ENCODE measurements at regions not wholly inside any gene's neighbourhood (a gene's known extent, or its start where the extent isn't known, plus 50 kb on each side); places are given as distances from the start of the nearest gene placed in this dataset.
"Not testable (repeated sequence)": the region's sequence is repeated elsewhere in the genome, so short reads cannot be mapped to it uniquely, and the experiment has no call there.

DNA sequence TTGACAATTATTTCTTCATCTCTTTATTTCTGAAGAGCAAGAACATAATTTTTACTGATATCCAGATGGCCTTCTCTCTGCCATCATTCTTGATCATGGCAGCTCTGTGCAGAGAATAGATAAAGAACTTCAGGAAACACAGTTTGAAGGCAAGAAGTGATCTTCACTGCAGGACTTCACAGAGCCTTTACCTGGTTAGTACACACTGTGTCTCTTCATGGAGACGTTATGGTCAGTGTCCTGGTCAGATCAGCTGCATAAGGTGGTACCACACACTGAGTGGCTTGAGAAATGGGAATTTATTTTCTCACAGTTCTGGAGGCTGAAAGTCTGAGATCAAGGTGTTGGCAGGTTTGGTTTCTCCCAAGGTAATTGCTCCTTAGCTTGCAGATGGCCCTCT is 129.5 kb downstream of the UTP18 start:
- no peak for DNase-seq

DNA sequence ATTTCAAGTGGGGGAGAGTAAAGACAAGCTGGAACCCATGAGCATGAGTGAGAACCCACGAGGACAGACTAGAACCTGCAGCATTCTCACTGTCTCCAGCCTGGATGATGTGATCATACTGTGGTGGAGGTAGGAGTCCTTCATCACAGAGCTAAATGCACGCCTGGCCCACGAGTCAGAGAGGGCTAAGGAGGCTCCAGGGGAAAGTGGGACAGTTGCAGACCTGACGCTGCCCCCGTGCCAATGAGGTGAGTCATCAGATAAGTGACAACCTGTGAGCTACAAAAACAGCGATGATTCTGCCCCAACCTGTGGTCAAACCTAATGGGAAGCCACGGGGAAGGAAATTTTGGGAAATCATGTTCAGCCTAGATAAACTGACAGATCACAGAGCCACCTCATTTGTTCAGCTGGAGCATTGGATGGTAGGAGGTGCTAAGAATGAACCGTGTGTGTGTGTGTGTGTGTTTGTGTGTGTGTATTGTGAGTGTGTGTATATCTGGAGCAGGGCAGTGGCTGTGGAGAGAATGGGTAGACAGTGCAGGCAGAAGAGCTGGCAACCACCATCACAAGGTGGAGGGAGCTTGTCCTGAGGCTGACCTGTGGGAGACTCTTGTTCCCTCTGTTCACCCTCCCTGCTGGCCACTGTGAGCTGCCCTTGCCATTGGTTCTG is 131.8 kb downstream of the UTP18 start:
- no peak for DNase-seq

DNA sequence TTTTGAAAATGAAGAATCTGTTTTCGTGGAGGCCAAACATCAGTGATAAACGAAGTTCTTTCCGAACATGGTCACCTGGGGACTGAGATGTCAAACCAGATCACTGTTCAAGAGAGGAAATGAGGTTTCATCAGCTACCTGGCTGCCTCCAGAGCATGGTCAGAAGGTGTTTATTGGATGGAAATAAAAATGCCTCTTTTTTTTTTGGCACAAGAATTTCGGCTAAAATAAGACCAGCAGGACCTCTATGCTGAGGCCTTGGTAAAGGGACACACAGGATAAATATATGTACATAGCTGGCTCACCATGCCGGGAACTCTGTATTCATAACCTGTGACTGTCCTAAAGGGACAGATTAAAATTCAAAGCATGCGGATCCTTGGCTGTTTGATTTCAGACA is 135.3 kb downstream of the UTP18 start:
- DNase-seq, result no peak

DNA sequence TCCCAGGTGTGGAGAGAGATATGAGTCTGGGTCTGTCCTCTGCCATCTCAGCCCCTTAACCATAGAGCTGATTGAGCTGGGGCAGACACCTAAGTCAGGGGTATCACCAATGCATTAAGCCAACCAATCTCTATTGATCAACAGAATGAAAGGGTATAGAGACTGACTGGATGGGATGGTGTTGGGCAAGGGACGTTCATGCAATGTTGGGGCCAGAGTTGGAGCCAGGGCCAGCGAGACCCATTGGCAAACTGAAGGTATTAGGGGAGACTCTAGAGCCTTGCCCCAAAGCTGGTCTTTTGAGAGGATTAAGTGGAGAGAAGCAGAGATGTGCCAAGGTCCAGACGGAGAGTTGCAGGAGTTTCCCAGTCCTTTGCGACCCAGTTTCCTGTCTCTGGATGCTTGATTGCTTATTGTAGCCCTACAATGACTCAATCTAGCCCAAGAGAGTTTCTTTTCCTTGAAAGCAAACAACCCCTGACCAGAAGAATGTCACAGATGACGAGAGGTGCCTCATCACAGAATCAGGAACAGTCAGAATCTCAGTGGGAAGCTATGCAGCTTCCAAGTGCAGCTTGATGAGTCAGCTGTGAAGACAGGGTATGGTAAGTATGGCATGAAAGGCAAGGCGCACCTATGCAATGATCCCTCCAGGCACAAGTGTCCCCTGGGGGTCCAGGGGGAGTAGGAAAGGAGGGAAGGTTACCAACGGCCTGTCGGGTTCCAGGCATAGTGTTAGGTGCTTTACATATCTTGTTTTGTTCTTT is 137.2 kb downstream of the UTP18 start:
- DNase-seq, result no peak

DNA sequence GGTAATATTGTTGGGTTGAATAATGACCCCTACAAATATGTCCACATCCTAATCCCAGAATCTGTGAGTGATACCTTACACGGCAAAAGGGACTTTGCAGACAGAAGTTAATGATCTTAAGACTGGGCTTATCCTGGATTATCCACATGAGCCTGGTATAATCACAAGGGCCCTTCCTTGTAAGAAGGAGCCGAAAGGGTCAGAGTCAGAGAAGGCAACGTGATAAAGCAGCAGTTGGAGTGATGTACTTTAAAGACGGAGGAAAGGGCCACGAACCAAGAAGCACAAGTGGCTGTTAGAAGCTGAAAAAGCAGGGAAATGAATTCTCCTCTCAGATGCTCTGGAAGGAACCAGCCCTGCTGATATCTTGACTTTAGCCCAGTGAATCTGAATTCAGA is 137.8 kb downstream of the UTP18 start:
- no peak for DNase-seq

DNA sequence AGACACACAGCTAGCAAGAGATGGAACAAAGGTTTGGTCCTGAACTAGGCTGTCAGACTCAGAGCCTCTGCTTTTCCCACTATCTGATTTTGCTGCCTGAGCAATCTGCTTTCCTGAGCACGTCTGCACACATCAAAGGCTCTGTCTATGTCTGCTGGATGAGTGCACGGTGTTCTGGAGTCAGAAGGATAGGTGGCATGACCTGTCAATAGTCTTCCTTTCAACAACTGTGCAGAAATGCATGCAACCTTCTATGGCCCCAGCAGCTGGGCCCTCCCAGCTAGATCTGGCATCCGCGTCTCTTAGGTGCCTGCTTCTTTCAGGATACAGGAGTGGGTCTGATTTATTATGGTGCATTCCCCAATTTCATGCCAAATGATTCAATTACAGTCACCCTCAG is 138.3 kb downstream of the UTP18 start:
- DNase-seq, result no peak

DNA sequence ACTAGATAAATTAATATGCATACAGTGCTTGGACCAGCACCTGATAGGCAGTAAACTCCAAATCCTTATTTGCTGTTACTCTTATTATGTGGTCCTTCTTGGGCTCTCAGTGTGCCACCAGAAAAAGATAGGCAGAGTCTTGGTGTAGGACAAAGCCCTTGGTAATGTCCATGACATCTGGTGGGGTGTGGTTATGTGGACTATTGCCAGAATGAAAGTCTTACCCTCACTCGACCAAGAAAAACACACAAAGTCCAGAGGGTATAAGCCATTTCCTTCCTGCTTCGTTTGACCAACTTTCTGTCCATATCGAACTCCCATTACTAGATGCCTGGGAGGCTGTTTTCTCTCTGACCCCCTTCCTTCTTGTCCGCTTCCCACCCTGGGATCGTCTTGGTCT is 140.9 kb downstream of the UTP18 start:
- no peak for DNase-seq

DNA sequence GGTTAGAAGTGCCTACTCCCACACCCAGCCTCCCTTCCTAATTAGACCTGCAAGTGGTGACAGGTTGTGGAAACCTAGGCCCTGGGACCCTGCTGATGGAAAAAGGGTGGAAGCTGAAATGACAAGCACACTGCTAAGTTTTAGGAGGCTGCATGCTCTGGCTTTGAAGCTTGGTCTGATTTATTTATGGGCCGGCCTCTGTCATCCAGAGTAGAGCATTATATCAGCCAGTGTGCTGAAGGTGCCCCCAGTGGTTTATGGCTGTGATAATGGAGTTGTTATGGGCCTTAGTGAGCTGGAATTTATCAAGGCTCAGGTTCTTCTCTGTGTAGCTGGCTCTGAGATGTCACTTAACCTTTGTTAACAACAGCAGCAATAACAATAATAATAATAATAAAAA is 142.6 kb downstream of the UTP18 start:
- DNase-seq, result no peak

DNA sequence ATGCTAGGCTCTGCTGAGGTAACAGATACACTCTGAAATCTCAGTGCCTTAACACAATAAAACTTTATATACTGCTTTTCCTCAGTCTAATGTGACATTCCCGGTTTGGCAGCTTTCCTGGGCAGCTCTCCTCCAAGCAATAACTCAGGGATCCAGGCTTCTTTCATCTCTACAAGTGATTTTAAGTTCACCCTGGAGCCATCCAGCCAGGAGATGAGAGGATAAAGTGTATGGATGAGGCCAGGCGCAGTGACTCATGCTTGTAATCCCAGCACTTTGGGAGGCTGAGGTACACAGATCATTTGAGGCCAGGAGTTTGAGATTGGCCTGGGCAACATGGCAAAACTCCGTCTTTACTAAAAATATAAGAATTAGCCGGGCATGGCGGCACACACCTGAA is 147.2 kb downstream of the UTP18 start:
- DNase-seq, result no peak

DNA sequence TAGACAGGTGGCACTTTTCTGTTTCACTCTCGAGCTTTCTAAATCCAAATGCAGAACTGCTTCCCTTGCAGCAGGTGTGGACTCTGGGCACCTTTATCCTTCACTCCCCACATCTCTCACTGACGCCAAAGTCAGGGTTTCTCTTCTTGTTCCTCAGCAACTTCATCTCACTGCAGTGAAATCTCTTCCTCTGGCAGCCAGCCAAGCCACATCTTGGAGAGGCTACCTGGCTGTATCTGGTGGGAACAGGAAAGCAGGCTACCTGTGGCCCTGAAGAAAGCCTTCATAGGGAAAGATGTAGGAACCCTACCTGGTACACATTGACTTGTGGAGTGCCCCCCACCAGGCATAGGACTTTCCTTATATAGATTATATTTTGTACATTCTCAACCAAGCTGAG is 159.1 kb downstream of the UTP18 start:
- DNase-seq, result no peak

DNA sequence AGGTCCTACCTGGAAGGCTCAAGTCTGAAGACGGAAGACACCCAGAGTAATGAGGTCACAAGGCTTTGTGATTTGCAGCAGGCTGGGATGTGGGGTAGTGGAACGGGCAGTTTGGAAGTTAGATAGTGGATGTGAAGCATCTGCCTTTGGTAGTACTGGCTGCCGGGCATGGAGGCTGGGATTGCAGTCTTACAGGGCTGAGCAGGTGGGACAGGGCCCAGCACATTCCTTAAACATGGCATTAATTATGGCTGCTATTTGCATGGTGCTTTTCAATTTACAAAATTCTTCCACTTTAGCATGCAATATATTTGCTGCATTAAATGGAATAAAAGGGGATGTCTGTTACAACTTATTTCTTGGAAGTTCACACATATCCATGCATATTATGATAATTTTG is 161.2 kb downstream of the UTP18 start:
- no peak for DNase-seq

DNA sequence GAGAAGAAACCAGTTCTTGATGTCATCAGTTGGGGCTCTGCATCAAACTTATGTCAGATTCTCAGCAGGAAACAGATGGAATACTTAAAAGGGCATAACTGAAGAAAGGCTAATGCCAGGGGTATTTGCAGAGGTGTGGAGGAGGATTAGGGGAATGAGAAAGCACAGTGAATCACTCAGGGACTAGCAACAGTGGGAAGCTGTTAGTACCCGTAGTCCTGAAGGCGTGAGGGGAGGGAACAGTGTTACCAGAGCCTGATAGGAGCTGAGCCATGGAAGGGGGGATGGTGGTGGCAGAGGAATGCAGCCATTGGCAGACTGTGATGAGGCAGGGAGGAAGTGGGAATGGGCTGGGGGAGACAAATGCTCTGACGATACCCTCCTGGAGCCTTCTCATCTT is 162.3 kb downstream of the UTP18 start:
- DNase-seq, result no peak

DNA sequence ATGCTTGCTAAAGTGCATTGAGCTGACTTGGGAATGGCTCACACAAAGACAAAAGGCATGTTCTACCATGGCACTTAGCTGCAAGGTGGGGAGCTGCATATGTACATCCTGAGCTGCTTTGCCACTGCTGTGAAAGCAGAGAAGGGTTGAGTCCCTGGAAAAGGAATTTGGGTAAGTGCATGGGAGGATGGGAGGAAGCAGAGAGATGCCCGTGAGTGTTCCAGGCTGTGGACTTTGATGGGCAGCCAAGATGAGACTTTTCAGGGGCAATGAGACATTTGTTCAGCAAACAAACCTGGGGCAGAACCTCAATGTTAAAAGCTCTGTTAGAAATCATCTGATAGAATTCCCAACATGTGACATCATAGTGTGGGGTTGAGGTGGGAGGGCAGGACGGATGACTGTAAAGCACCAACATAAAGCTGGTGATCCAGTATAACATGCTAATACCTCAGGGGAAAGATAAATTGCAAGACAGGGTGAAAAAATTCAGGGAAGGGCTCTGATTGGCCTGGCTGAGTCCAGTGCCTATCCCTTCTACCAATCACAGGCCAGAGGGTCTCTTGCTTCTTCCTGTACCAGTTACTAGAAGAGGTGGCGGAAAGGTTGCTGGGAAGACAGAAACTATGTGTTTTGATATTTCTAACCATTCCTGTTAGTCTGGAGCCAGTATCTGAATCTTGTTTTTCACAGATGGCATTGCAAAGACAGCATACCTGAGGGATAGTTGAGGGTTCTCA is 163.2 kb downstream of the UTP18 start:
- DNase-seq, result no peak

DNA sequence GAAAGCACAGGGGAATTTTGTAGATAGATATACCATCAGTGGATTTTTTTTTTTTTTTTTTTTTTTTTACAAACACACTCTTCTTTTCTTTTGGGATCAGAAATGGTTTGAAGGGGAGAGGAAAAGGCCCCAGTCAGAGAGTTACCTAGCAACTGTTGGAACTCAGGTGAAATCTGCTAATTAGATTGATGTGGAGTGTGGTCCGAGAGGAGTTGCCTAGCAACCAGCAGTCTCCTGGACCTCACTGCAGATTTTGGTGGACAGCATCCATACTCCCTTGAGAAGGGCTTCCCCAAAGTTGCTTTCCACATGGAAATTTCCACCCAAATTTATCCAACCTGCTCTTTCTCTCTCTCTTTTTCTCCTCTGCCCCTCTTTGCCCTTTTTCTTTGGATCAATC is 165.4 kb downstream of the UTP18 start:
- no peak for DNase-seq

DNA sequence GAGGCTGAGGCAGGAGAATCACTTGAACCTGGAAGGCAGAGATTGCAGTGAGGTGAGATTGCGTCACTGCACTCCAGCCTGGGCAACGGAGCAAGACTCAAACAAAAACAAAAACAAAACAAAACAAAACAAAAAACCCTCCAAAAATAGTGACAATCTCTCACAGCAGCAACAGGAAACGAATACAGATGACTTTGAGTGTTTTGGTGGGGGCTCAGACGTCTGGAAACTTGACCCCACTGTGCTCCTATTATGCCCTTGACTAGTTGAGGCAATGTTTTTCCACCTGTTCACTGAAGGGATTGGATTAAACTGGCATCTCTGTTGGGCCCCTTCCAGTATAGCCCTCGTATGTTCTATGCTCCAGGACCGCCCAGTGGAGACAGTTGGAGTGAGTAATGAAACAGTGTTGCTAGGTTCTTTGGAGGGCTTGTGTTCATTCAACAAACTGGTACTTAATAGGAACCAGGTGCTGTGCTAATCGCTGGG is 167.0 kb downstream of the UTP18 start:
- no peak for DNase-seq

DNA sequence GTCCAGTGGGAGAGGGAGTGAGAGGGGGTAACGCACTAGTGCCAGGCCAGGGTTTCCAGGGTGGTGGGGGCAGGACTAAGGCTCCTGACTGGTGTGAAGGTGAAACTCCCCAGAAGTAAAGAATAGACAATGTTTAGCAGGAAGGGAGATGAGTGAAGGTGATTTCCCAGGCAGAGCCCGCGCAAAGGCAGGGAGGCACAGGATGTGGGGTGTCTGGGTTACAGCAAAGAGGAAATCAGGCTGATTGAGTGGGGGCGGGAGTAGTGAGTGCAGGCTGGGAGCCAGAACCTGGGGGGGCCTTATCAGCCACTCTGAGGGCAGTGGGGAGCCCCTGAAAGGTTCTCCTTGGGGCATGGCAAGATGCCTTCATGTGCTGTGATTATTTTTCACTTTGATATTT is 167.5 kb downstream of the UTP18 start:
- no peak for DNase-seq

DNA sequence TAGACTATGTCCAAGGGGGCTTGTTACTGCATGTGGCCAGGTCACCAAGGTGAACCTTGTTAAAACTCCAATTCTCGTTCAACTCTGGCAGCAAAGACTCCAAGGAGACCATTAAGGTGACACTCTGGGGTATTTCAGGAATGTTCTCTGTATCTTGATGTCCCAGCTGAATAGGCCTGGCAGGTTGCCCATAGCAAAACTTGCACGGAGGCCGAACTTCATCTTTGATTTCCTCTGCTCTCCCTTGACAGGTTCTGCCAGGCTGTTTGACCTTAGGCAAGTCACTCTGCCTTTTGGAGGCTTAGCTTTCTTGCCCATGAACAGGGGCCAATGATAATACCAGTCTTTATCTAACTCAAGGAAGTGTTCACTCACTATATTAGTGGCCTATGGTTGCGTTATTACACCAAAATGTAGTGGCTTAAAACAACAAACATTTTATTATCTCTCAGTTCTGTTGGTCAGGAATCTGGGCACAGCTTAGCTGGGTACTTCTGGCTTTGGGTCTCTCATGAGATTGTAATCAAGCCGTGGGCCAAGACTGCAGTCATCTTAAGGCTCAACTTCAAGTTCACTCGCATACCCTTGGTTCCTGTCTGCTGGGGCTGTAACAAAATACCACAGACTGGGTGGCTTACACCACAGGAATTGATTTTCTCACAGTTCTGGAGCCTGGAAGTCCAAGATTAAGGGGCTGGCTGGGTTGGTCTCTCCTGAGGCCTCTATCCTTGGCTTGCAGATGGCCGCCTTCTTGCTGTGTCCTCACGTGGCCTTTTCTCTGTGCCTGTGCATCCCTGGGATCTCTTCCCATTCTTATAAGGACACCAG is 168.5 kb downstream of the UTP18 start:
- DNase-seq, result no peak

DNA sequence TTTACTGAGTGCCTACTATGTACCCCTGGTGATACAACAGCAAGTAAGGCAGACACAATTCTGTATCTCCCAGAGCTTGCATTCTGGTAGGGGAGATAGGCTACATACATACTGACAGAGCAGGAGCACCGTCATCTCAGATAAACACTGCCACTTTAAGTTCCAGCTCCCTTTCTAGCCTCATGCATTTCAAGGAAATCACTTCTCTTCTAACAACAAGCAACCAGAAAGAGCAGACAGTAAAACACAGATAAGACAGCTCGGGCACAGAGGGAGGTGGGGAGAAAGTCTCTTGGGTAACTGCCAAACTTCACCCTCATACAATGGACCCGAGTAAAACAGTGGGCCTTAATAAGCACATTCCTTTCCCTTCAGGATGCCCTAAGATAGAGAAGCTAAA is 169.6 kb downstream of the UTP18 start:
- not testable (repeated sequence) for DNase-seq

DNA sequence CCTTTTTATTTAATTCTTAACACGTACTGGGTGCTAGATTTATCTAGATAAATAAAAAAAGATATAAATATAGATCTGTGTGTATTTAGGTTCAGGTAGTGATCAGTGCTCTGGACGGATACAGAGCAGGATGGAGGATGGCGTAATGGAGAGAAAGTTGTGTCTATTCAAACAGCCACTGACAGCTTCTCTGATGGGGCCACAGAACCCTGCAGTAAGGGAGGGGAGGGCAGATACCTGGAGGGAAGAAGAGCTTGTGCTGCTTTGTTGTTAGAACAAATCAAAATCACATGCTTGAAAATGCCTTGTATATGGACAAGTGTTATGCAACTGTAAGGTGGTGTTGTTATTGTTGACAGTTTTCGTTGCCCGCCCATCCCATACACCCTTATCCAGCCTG is 170.2 kb downstream of the UTP18 start:
- DNase-seq, result no peak

DNA sequence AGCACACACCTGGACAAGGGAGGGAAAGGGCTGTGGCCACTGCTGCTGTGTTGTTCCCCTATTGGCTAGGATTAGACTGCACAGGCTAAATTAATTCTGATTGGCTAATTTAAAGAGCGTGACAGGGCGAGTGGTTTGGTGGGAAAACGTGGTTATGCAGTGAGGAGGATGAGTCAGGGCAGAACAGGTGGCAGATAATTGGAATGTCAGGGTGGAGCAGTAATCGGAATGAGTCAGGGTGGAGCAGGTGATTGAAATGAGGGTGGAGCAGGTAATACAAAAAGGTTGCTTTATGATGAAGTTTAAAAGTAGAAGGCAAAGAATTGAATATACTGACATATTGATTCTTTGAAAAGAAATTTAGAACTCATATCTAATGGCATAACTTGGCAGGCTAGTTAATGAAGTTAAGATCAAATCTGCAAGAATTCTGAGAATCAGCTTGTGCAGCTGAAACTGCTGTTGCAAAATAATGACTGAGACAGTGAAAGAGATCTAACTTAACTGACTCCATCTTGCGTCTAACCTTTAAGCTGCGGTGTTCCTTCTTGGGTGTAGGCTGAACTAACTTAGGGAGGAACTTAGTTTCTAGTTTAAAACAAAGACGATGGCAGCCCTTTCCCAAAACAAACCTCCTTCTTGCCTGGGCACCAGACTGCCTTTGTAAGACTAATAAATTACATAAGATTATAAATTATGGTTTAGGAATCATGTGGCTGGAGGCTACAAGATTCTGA is 174.3 kb downstream of the UTP18 start:
- DNase-seq, result no peak

DNA sequence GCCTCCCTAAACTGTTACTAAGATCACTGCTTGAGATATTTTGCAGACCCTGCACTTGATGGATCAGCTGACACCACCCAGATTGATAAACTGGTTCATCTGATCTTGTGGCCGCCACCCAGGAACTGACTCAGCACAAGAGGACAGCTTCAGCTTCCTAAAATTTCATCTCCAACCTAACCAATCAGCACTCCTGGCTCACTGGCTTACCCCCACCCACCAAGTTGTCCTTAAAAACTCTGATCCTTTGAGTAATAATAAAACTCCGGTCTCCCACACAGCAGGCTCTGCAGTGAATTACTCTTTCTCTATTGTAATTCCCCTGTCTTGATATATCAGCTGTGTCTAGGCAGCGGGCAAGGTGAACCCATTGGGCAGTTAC is 174.8 kb downstream of the UTP18 start:
- peak; percentile 42 for DNase-seq

DNA sequence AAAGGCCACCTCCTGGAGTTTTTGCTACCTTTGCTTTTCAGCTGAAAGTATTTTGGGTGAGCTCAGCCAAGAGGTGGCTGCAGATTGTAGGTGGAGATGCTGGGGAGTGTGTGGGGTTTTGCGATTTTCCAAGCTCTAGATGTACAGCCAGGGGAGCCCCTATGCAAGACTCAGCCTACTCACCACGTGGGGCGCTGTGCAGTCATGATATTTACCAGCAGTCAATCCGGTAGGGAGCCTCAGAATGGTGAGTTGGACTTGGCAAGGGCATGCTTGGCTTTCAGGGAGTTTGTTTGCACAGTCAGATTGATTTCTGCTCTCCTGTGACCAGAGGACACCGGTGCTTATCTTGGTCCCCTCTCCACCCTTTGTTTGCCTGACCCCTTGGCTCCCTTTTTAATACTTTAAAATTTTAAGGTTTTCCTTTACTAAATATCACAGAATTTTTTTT is 175.3 kb downstream of the UTP18 start:
- peak; percentile 13 for DNase-seq

Measured in inflammatory macrophage treated with lipopolysaccharide for 4 hours (primary cell).